ENCODE measurements at regions not wholly inside any gene's neighbourhood (a gene's known extent, or its start where the extent isn't known, plus 50 kb on each side); places are given as distances from the start of the nearest gene placed in this dataset.
A peak's percentile ranks its signal among the peaks of the same experiment; 100 is the strongest.
"Not testable (repeated sequence)": the region's sequence is repeated elsewhere in the genome, so short reads cannot be mapped to it uniquely, and the experiment has no call there.

- DNase-seq = no peak
These were observed 1368.7 kb downstream of the UQCRFS1 start for GRCh38 chr19:27844261-27844660.

- no peak for DNase-seq
These were observed 1369.1 kb downstream of the UQCRFS1 start for GRCh38 chr19:27843861-27844260.

- DNase-seq = no peak
These were observed 1379.9 kb downstream of the UQCRFS1 start for GRCh38 chr19:27833031-27833430.

- no peak for DNase-seq
These were observed 1384.1 kb downstream of the UQCRFS1 start for GRCh38 chr19:27828829-27829228.

- DNase-seq = no peak
These were observed 1388.8 kb downstream of the UQCRFS1 start for GRCh38 chr19:27824108-27824507.

- no peak for DNase-seq
These were observed 1390.6 kb downstream of the UQCRFS1 start for GRCh38 chr19:27822336-27822735.

GRCh38 chr19:27821418-27822018, 1391.4 kb downstream of the UQCRFS1 start:
- no peak for DNase-seq

- no peak for DNase-seq
These were observed 1397.0 kb downstream of the UQCRFS1 start for GRCh38 chr19:27815985-27816384.

- not testable (repeated sequence) for DNase-seq
These were observed 1398.1 kb downstream of the UQCRFS1 start for GRCh38 chr19:27814834-27815233.

- DNase-seq = not testable (repeated sequence)
These were observed 1398.7 kb downstream of the UQCRFS1 start for GRCh38 chr19:27814274-27814673.

- DNase-seq = no peak
These were observed 1406.4 kb downstream of the UQCRFS1 start for GRCh38 chr19:27806471-27807070.

GRCh38 chr19:27805848-27806247, 1407.1 kb downstream of the UQCRFS1 start:
- no peak for DNase-seq

- DNase-seq = not testable (repeated sequence)
These were observed 1410.7 kb downstream of the UQCRFS1 start for GRCh38 chr19:27802293-27802692.

DNA sequence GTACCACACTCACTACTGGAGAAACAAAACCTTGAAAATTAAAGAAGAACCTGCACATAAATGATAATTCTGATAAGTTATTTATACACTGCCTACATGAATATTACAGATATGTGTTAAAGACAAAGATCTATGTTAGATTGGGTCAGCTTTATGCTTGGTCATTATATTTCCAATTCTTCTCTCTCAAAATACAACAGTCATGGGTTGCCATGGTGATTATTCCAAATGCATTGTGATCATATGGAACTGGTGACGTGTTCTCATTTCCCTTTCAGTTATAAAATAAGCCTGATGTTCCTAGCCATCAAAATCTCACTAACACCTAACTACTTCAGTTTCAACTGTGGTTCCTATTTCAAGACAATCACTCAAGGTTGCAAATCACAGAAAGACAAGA, 1416.4 kb downstream of the UQCRFS1 start:
- DNase-seq = no peak

- no peak for DNase-seq
These were observed 1416.9 kb downstream of the UQCRFS1 start for GRCh38 chr19:27796073-27796472.

GRCh38 chr19:27795369-27795768, 1417.6 kb downstream of the UQCRFS1 start:
- no peak for DNase-seq

- peak; percentile 64 for DNase-seq
These were observed 1418.4 kb downstream of the UQCRFS1 start for GRCh38 chr19:27794494-27795042.

GRCh38 chr19:27793644-27794493, 1419.1 kb downstream of the UQCRFS1 start:
- DNase-seq = peak; percentile 97

DNA sequence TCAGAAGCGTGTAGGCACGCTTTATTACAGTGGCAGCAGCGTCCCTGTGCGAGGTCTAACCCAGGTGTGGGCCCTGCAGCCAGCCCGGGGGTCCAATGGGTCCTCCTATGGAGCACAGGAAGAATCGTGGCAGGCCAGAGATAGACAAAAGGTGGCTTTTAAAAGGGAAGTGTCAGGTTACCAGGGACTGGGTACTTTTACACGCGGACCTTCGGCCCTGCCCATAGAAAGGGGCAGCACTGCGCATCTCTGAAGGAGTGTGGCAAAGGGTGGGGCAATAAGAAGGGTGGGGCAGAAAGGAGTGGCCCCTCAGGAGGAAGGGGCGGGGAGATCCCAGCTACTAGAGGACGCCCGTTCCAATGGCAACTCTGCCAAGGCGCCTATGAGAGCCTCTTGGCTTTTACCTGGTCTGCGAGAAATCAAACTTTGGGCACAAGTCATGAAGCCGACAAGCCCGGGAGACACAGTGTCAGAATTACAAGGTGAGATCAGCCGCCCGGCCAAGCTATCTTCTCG, 1419.8 kb downstream of the UQCRFS1 start:
- peak; percentile 89 for DNase-seq

- DNase-seq = no peak
These were observed 1420.3 kb downstream of the UQCRFS1 start for GRCh38 chr19:27792576-27793127.

DNA sequence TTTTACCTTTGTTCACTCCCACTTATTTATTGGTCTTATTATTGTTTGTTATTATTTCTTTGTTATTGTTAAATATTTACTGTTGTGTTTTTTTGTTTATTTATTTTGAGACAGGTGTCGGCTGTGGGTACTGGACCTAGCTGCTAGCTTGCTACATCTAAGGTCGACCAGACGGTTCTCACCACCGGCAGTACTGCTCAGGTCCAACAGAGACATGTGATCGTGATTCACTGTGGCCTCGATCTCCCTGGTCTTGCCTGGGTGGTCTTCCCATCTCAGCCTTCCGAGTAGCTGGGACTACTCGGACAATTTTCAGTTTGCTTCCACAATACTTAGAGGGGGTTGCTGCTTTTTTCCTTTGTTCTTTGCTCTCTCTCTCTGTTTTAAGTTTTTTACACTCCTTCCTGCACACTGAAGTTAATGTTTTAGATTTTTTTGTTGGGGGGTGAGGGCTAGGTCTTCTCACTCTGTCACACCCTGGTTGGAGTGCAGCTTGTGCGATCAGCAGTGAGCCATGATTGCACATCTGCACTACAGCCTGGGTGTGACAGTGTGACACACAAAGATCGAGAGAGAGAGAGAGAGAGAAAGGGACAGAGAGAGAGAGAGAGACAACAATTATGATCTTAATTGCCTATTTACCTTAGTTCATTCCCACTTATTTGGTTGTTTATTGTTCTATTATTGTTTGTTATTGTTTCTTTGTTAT, 1432.4 kb downstream of the UQCRFS1 start:
- no peak for DNase-seq

GRCh38 chr19:27779954-27780353, 1433.0 kb downstream of the UQCRFS1 start:
- DNase-seq = no peak

Measured in activated effector memory CD4-positive, alpha-beta T cell treated with anti-CD3 and anti-CD28 coated beads, Interleukin-2, amount 50 U/mL, for 16 hours (primary cell).